ENCODE measurements at regions not wholly inside any gene's neighbourhood (a gene's known extent, or its start where the extent isn't known, plus 50 kb on each side); places are given as distances from the start of the nearest gene placed in this dataset.
"Not testable (repeated sequence)": the region's sequence is repeated elsewhere in the genome, so short reads cannot be mapped to it uniquely, and the experiment has no call there.

DNA sequence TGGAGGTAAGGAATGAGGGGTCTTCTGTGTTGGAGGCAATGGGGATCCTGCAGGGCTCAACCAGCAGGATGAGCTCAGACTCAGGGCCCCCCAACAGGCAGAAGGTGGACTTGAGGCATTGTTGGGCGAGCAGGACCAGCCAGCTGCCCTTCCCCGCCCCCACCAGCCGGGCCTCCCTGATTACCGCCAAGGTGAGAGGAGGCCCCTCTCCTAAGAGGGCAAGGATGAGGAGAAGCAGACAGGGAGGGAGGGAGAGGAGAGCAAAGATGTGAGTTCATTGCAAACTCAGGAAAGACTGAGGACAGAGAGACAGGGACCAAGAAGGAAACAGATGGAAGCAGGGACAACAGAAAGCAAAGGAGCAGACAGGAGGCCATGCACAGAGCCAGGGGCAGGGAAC lies 272.8 kb upstream of the XYLT1 start:
- Histone ChIP-seq H3K4me1 (no peaks in the 10 kb centered on the region), H3K36me3 (no peaks in the 10 kb centered on the region), H3K4me3 (no peak overlapping the region), H3K27ac (peak overlapping the region; percentile 44 to 72), H3K27me3 (no peaks in the 10 kb centered on the region), H3K9me3 (no peaks in the 10 kb centered on the region)
- no peak for TF ChIP-seq POLR2A (IDR thresholded peaks at IDR 0.05)
- TF ChIP-seq, protein P1, sequence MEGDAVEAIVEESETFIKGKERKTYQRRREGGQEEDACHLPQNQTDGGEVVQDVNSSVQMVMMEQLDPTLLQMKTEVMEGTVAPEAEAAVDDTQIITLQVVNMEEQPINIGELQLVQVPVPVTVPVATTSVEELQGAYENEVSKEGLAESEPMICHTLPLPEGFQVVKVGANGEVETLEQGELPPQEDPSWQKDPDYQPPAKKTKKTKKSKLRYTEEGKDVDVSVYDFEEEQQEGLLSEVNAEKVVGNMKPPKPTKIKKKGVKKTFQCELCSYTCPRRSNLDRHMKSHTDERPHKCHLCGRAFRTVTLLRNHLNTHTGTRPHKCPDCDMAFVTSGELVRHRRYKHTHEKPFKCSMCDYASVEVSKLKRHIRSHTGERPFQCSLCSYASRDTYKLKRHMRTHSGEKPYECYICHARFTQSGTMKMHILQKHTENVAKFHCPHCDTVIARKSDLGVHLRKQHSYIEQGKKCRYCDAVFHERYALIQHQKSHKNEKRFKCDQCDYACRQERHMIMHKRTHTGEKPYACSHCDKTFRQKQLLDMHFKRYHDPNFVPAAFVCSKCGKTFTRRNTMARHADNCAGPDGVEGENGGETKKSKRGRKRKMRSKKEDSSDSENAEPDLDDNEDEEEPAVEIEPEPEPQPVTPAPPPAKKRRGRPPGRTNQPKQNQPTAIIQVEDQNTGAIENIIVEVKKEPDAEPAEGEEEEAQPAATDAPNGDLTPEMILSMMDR (IDR thresholded peaks at IDR 0.05) = no peak
- intact Hi-C loops (cut with DNase I; ENCODE audit: low total_unique reads) = no loop called here
- DNase-seq = no peak

DNA sequence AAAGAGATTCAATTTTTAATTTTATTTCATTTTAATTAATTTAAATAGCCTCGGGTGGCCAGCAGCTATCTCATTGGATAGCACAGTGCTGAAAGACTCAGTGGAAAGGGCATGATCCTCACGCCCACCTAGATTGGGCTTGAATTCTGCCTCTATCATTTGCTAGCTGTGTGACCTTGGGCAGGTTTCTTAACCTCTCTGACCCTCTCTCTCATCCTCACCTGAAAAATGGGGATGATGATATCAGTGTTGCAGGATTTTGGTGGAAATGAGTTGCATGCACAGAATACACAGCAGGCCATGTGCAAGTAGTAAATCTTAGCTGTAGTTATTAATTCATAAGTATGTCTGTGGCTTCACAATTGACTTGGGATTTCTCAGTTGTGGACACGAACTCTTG lies 272.4 kb upstream of the XYLT1 start:
- no peaks in the 10 kb centered on the region for H3K4me1 ChIP-seq
- H3K9me3 ChIP-seq = no peaks in the 10 kb centered on the region
- DNase-seq = no peak
- H3K4me3 ChIP-seq = no peak overlapping the region
- no peak overlapping the region for H3K27ac ChIP-seq
- intact Hi-C loops (cut with DNase I; ENCODE audit: low total_unique reads) = no loop called here
- no peaks in the 10 kb centered on the region for H3K36me3 ChIP-seq
- TF ChIP-seq POLR2A (IDR thresholded peaks at IDR 0.05) = no peak
- TF ChIP-seq, protein P1 (IDR thresholded peaks at IDR 0.05) = no peak
- no peaks in the 10 kb centered on the region for H3K27me3 ChIP-seq

DNA sequence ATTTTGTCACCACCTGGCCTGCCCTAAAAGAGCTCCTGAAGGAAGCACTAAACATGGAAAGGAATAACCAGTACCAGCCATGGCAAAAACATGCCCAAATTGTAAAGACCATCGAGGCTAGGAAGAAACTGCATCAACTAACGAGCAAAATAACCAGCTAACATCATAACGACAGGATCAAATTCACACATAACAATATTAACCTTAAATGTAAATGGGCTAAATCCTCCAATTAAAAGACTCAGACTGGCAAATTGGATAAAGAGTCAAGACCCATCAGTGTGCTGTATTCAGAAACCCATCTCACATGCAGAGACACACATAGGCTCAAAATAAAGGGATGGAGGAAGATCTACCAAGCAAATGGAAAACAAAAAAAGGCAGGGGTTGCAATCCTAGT lies 264.3 kb upstream of the XYLT1 start:
- H3K27me3 ChIP-seq; H3K4me3 ChIP-seq; H3K4me1 ChIP-seq; H3K27ac ChIP-seq; H3K9me3 ChIP-seq; DNase-seq; H3K36me3 ChIP-seq; intact Hi-C loops (cut with DNase I; ENCODE audit: low total_unique reads): not testable (repeated sequence)

DNA sequence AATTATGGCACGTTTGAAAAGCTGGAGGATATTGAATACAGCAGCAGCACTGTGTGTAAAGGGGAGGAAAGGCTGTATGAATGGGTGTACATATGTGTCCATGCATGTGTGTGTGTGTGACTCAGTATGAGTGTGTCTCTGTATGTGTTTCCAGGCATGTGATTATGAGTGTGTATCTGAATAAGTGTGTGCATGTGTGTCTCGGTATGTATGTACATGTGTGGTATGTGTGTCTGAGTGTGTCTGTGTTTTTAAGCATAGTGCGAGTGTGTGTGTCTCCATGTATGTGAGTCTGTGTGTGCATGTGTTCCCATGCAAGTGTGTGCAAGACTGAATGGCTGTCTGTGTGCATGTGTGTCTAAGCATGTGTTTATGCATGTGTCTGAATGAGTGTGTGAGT lies 259.1 kb upstream of the XYLT1 start:
- H3K27me3 ChIP-seq = no peaks in the 10 kb centered on the region
- no peak overlapping the region for H3K27ac ChIP-seq
- TF ChIP-seq, protein P1 (IDR thresholded peaks at IDR 0.05) = no peak
- TF ChIP-seq POLR2A (IDR thresholded peaks at IDR 0.05) = no peak
- no peak overlapping the region for H3K4me3 ChIP-seq
- H3K4me1 ChIP-seq = no peaks in the 10 kb centered on the region
- H3K36me3 ChIP-seq = no peaks in the 10 kb centered on the region
- H3K9me3 ChIP-seq = no peaks in the 10 kb centered on the region
- intact Hi-C loops (cut with DNase I; ENCODE audit: low total_unique reads) = no loop called here
- no peak for DNase-seq

DNA sequence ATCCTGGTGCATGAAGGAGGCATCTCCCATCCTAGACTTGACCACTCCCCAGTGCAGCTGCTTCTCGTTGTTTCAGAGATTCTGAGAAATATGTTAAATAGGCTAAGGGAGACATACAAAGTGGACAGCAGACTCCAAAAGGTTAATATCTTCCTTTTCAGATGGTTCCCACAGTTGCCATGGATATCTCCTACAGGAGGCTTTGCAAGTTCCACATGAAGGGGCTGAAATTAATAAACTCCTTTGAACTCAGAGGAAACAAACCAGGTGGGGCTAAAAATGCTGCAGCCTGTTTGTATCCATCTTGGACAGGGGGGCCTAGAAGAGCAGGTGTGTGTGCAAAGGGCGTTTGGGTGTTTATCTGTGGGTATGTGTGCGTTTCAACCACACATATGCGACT lies 257.4 kb upstream of the XYLT1 start:
- Histone ChIP-seq H3K4me1 (no peaks in the 10 kb centered on the region), H3K27me3 (no peaks in the 10 kb centered on the region), H3K27ac (no peak overlapping the region), H3K9me3 (no peaks in the 10 kb centered on the region), H3K4me3 (no peak overlapping the region), H3K36me3 (no peaks in the 10 kb centered on the region)
- DNase-seq = no peak
- intact Hi-C loops (cut with DNase I; ENCODE audit: low total_unique reads) = no loop called here
- TF ChIP-seq, protein P1 (IDR thresholded peaks at IDR 0.05) = no peak
- no peak for TF ChIP-seq POLR2A (IDR thresholded peaks at IDR 0.05)

DNA sequence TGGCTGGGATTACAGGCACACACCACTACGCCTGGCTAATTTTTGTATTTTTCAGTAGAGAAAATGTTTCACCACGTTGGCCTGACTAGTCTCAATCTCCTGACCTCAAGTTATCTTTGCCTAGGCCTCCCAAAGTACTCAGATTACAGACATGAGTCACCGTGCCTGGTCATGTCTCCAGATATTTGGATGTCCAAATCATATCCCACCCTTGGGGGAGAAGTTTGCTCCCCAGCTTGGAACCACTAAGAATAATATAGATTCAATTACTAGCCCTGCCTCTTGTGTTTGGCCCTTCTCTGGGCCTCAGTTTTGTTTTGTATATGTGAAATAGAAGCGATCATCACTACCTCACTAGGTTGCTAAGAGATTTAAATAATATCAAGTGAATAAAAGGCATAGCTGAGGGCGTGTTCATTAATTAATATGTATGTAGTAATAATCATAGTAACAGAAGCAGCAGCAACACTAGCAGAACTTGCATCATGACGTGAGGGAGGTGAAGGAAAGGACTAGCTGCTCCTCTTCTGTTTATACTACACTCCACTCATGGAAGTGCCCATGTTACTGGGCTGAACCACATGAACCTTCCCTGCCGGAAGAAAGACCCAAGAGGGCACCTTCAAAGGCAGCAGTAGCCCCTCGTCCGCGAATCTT lies 253.6 kb upstream of the XYLT1 start:
- H3K27me3 ChIP-seq = no peaks in the 10 kb centered on the region
- DNase-seq = no peak
- H3K36me3 ChIP-seq = no peaks in the 10 kb centered on the region
- no peak overlapping the region for H3K27ac ChIP-seq
- no peak overlapping the region for H3K4me3 ChIP-seq
- intact Hi-C loops (cut with DNase I; ENCODE audit: low total_unique reads) = no loop called here
- TF ChIP-seq, protein P1 (IDR thresholded peaks at IDR 0.05) = no peak
- no peak for TF ChIP-seq POLR2A (IDR thresholded peaks at IDR 0.05)
- no peaks in the 10 kb centered on the region for H3K4me1 ChIP-seq
- no peaks in the 10 kb centered on the region for H3K9me3 ChIP-seq
